ENCODE measurements at regions not wholly inside any gene's neighbourhood (a gene's known extent, or its start where the extent isn't known, plus 50 kb on each side); places are given as distances from the start of the nearest gene placed in this dataset.

DNA sequence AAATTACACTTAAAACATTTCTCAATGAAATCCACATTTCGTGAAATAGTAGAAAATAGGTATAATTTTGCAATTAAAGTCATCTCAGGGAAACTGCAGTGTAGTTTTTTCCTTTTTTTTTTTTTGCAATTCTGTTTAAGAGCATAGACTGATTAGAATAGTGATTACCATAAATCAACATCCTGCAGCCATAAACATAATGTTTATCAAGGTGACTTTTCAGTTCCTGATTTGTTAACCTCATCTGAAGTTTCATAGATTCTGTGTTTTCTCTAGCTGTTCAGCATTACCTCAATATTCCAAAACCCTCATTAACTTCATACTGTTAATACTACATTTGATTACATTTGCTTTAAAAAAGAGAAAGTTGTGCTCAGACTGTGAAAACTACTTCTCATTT is 286.3 kb upstream of the DACH1 start:
- Histone ChIP-seq H3K9me3 (ENCODE audit: insufficient read depth, low read depth, low read length) (no peaks in the 10 kb centered on the region), H3K4me2 (ENCODE audit: low read depth, low read length, poor library complexity, severe bottlenecking) (no peak overlapping the region), H3K79me2 (ENCODE audit: insufficient read depth, low read length) (no peaks in the 10 kb centered on the region), H2AFZ (ENCODE audit: low read length) (no peak overlapping the region), H3K4me3 (ENCODE audit: low read length, poor library complexity, severe bottlenecking) (no peak overlapping the region), H3F3A (ENCODE audit: low read depth) (no peaks in the 10 kb centered on the region), H3K36me3 (ENCODE audit: insufficient read depth, low read length) (no peaks in the 10 kb centered on the region), H3K27me3 (ENCODE audit: insufficient read depth, low read length, poor library complexity, severe bottlenecking) (no peaks in the 10 kb centered on the region), H3K9ac (ENCODE audit: low read depth, low read length, poor library complexity, severe bottlenecking) (no peak overlapping the region), H3K4me1 (ENCODE audit: insufficient read depth, low read length, poor library complexity, severe bottlenecking) (no peaks in the 10 kb centered on the region), H3K9me2 (replicated peaks; ENCODE audit: low read depth, low read length) (no peaks in the 10 kb centered on the region), H4K20me1 (ENCODE audit: insufficient read depth, low read length, poor library complexity, severe bottlenecking) (no peaks in the 10 kb centered on the region)
- TF ChIP-seq, protein P1, sequence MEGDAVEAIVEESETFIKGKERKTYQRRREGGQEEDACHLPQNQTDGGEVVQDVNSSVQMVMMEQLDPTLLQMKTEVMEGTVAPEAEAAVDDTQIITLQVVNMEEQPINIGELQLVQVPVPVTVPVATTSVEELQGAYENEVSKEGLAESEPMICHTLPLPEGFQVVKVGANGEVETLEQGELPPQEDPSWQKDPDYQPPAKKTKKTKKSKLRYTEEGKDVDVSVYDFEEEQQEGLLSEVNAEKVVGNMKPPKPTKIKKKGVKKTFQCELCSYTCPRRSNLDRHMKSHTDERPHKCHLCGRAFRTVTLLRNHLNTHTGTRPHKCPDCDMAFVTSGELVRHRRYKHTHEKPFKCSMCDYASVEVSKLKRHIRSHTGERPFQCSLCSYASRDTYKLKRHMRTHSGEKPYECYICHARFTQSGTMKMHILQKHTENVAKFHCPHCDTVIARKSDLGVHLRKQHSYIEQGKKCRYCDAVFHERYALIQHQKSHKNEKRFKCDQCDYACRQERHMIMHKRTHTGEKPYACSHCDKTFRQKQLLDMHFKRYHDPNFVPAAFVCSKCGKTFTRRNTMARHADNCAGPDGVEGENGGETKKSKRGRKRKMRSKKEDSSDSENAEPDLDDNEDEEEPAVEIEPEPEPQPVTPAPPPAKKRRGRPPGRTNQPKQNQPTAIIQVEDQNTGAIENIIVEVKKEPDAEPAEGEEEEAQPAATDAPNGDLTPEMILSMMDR (conservative IDR thresholded peaks at IDR 0.05; ENCODE audit: low read length) = no peak
- TF ChIP-seq EZH2phosphoT487 (IDR thresholded peaks at IDR 0.05; ENCODE audit: borderline replicate concordance) = no peak

DNA sequence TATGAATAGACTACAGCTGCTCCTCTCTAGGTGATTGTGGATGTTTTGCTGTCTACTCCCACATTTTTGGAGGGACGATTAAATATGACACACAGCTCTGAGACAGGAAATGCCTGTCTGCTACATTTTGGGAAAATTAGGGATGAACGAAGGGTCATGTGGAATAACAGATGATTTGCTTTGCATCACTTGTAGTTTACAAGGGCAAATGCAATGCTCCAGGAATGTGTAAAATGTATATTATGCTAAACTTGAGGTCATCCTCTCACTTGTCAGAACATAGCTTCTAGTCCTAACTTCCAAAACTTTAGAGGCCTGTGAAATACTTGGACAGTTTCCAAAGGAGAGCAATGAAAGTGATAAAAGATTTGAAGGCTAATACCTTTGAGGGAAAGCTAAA is 284.2 kb upstream of the DACH1 start:
- Histone ChIP-seq H3K36me3 (ENCODE audit: insufficient read depth, low read length) (no peaks in the 10 kb centered on the region), H3K79me2 (ENCODE audit: insufficient read depth, low read length) (no peaks in the 10 kb centered on the region), H3K9me3 (ENCODE audit: insufficient read depth, low read depth, low read length) (no peaks in the 10 kb centered on the region), H3F3A (ENCODE audit: low read depth) (no peaks in the 10 kb centered on the region), H3K4me2 (ENCODE audit: low read depth, low read length, poor library complexity, severe bottlenecking) (no peak overlapping the region), H3K9ac (ENCODE audit: low read depth, low read length, poor library complexity, severe bottlenecking) (no peak overlapping the region), H3K4me3 (ENCODE audit: low read length, poor library complexity, severe bottlenecking) (no peak overlapping the region), H2AFZ (ENCODE audit: low read length) (no peak overlapping the region), H3K27me3 (ENCODE audit: insufficient read depth, low read length, poor library complexity, severe bottlenecking) (no peaks in the 10 kb centered on the region), H3K9me2 (replicated peaks; ENCODE audit: low read depth, low read length) (no peaks in the 10 kb centered on the region), H4K20me1 (ENCODE audit: insufficient read depth, low read length, poor library complexity, severe bottlenecking) (no peaks in the 10 kb centered on the region), H3K4me1 (ENCODE audit: insufficient read depth, low read length, poor library complexity, severe bottlenecking) (no peaks in the 10 kb centered on the region)
- TF ChIP-seq, protein P1 (conservative IDR thresholded peaks at IDR 0.05; ENCODE audit: low read length) = no peak
- TF ChIP-seq EZH2phosphoT487 (IDR thresholded peaks at IDR 0.05; ENCODE audit: borderline replicate concordance) = no peak

DNA sequence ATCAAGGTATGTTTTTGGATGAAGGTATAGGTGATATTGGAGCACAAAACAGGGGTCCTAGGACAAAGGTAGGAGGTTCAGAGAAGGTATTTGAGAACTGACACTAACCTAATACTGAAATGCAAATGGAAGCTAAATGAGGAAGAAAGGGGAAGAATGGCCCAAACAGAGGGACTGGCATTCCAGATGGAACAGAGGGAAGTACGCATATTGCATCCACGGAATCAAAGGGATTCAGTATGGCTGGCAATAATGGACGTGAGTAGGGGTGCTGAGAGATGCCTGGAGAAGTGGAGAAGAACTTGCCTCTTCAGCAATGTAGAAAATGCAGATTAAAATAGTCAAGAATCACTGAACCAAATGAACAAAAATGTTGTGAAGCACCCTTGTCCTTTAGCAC is 283.5 kb upstream of the DACH1 start:
- TF ChIP-seq EZH2phosphoT487 (IDR thresholded peaks at IDR 0.05; ENCODE audit: borderline replicate concordance) = no peak
- no peak overlapping the region for H3K4me3 ChIP-seq (ENCODE audit: low read length, poor library complexity, severe bottlenecking)
- no peaks in the 10 kb centered on the region for H4K20me1 ChIP-seq (ENCODE audit: insufficient read depth, low read length, poor library complexity, severe bottlenecking)

DNA sequence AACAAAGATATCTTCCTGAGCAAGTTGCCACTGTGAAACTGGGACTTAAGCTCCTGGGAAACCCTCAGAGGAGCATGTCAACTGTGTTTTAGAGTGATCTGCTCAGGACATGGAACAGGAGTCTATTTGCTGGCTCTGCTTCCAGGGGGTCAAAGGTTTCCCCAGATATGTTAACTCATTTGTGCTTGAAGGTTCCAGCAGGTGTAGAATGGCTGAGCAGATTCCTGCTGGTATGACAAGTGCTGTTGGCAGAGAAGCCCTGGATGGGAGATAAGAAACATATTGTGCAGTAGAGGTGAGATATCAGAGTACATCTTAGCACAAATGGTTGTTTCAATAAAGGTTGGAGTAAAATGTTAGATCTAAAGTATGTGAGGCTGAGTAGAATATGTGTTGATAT is 282.7 kb upstream of the DACH1 start:
- Histone ChIP-seq H2AFZ (ENCODE audit: low read length) (no peak overlapping the region), H3K4me1 (ENCODE audit: insufficient read depth, low read length, poor library complexity, severe bottlenecking) (no peaks in the 10 kb centered on the region), H3K9me3 (ENCODE audit: insufficient read depth, low read depth, low read length) (no peaks in the 10 kb centered on the region), H3K4me3 (ENCODE audit: low read length, poor library complexity, severe bottlenecking) (no peak overlapping the region), H3K4me2 (ENCODE audit: low read depth, low read length, poor library complexity, severe bottlenecking) (no peak overlapping the region), H4K20me1 (ENCODE audit: insufficient read depth, low read length, poor library complexity, severe bottlenecking) (no peaks in the 10 kb centered on the region), H3K9ac (ENCODE audit: low read depth, low read length, poor library complexity, severe bottlenecking) (no peak overlapping the region), H3K27me3 (ENCODE audit: insufficient read depth, low read length, poor library complexity, severe bottlenecking) (no peaks in the 10 kb centered on the region), H3F3A (ENCODE audit: low read depth) (no peaks in the 10 kb centered on the region), H3K79me2 (ENCODE audit: insufficient read depth, low read length) (no peaks in the 10 kb centered on the region), H3K9me2 (replicated peaks; ENCODE audit: low read depth, low read length) (no peaks in the 10 kb centered on the region), H3K36me3 (ENCODE audit: insufficient read depth, low read length) (no peaks in the 10 kb centered on the region)
- TF ChIP-seq EZH2phosphoT487 (IDR thresholded peaks at IDR 0.05; ENCODE audit: borderline replicate concordance) = no peak
- TF ChIP-seq, protein P1 (conservative IDR thresholded peaks at IDR 0.05; ENCODE audit: low read length) = no peak

More for the DNA sequence above, 283.5 kb upstream of the DACH1 start:
- no peaks in the 10 kb centered on the region for H3K36me3 ChIP-seq (ENCODE audit: insufficient read depth, low read length)
- no peaks in the 10 kb centered on the region for H3K9me3 ChIP-seq (ENCODE audit: insufficient read depth, low read depth, low read length)
- H2AFZ ChIP-seq (ENCODE audit: low read length) = no peak overlapping the region
- H3K27me3 ChIP-seq (ENCODE audit: insufficient read depth, low read length, poor library complexity, severe bottlenecking) = no peaks in the 10 kb centered on the region
- H3K4me1 ChIP-seq (ENCODE audit: insufficient read depth, low read length, poor library complexity, severe bottlenecking) = no peaks in the 10 kb centered on the region
- no peaks in the 10 kb centered on the region for H3K79me2 ChIP-seq (ENCODE audit: insufficient read depth, low read length)
- no peak overlapping the region for H3K9ac ChIP-seq (ENCODE audit: low read depth, low read length, poor library complexity, severe bottlenecking)
- no peak overlapping the region for H3K4me2 ChIP-seq (ENCODE audit: low read depth, low read length, poor library complexity, severe bottlenecking)
- no peaks in the 10 kb centered on the region for H3K9me2 ChIP-seq (replicated peaks; ENCODE audit: low read depth, low read length)
- no peaks in the 10 kb centered on the region for H3F3A ChIP-seq (ENCODE audit: low read depth)

Data from Loucy (cell line).